TTC549 (cell line): ENCODE measurements at regions not wholly inside any gene's neighbourhood (a gene's known extent, or its start where the extent isn't known, plus 50 kb on each side); places are given as distances from the start of the nearest gene placed in this dataset.
"Not testable (repeated sequence)": the region's sequence is repeated elsewhere in the genome, so short reads cannot be mapped to it uniquely, and the experiment has no call there.

ENCODE experiments used
- FAIRE-seq: peaks from 2 replicates; lab custom pipeline; 2012; peaks lifted over from hg19 to GRCh38; lab: Jason Lieb, UNC

DNA sequence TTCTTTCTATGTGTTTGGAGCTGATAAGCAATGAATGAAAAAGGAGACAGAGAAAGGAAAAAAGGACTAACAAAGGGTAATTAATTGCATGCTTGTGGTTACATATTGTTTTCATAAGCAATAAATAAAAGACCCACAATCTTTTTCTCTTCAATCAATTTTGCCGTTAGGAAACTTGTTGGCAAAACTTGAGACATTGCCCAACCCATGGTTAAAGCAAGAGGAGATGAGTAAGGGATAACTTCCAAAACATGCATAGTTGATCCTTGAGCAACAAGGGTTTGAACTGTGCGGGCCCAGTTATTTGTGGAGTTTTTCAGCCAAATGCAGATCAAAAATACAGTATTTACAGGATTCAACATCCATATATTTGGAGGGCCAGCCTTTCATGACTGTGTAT is 572.4 kb downstream of the AMY1C start:
- no peak for FAIRE-seq

DNA sequence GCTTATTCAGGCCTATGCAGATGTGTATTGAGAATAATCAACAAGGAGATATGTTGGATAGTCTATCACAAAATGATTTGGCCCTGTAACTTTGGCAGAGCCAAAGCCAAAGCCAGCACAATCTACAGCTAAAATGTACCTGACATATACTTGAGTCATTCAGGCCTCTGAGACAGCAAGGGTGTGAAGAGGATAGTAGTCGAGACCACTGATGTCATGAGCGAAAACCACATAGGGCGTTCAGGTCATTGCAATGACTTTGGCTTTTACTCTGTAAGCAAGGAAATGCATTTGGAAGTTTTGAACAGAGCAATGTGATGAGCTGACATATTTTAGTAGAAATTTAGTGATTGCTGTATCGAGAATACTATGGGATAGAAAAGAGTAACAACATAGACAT is 579.6 kb downstream of the AMY1C start:
- FAIRE-seq = no peak

DNA sequence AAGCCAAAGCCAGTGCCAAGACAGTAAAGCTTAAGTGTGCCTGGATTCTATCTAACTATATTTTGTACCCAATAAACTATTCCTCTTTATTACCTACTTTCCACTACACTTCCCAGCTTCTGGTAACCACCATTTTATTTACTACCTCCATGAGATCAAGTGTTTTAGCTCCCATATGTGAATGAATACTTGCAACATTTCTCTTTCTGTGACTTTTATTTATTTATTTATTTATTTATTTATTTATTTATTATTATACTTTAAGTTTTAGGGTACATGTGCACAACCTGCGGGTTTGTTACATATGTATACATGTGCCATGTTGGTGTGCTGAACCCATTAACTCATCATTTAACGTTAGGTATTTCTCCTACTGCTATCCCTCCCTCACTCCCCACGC is 582.1 kb downstream of the AMY1C start:
- no peak for FAIRE-seq

DNA sequence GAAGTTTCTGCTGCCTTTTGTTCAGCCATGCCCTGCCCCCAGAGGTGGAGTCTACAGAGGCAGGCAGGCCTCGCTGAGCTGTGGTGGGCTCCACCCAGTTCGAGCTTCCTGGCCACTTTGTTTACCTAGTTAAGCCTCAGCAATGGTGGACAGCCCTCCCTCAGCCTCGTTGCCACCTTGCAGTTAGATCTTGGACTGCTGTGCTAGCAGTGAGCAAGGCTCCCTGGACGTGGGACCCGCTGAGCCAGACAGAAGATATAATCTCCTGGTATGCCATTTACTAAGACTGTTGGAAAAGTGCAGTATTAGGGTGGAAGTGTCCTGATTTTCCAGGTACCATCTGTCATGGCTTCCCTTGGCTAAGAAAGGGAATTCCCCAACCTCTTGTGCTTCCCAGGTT is 588.2 kb downstream of the AMY1C start:
- not testable (repeated sequence) for FAIRE-seq

DNA sequence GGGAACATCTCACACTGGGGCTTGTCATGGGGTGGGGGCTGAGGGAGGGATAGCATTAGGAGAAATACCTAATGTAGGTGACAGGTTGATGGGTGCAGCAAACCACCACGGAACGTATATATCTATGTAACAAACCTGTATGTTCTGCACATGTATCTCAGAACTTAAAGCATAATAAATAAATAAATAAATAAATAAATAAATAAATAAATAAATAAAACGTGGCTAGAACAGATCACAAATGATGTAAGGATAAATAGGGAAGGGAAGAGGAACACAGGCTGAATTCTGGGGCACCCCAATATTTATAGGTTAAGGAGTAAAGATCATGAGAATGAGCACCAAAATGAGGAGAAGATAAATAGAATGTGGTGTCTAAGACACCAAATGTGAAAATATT is 592.2 kb downstream of the AMY1C start:
- FAIRE-seq = no peak

DNA sequence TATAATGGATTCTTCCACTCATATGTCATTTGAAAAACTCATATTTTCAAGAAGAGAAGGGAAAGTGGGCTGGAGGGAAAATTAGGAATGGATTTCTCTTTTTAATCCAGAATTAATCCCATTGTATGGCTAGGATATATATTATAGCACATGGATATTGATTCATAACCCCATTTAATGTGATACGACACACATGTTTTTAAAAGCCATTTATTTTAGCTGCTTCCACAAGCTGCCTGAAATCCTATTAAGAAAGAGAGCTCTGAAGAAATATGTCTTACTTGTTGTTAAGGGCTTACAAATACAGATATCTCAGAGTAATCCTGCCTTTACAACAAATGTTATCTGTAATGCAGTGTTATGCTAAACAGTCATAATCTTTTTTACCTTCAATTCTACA is 598.6 kb downstream of the AMY1C start:
- no peak for FAIRE-seq

DNA sequence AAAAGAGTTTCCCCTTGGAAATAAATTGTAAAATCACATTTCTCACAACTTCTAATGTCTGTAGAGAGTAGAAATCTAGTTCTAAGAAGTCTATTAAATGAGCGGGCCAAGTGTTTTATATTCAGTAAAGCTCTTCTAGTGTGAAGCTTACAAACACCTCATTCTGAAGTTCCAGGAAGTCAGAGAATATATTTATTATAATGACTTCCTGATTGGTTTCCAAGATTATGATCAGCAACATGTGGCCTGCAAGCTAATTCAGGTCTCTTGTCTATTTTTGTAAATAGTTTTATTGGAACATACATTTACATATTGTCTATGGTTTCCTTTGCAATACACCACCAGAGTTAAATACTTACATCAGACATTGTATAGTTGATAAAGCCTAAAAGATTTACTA is 603.9 kb downstream of the AMY1C start:
- no peak for FAIRE-seq

DNA sequence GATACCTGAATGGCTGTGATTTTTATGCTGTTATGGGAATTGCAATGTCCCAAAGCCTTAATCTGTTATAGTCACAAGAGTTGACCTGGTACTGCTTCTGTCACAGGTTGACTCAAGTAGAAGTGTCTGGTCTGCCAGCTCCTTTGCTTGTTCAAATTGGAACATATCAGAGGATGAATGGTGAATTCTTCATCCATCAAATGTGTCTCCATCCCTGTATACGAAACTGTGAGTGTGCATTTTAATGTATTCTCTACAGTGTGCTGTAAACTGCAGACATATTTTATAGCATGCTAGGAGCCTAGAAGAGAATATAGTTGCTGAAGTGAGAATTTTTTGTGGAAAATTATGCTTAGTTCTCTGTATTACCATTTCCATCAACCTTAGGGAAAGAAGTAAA is 608.4 kb downstream of the AMY1C start:
- no peak for FAIRE-seq

DNA sequence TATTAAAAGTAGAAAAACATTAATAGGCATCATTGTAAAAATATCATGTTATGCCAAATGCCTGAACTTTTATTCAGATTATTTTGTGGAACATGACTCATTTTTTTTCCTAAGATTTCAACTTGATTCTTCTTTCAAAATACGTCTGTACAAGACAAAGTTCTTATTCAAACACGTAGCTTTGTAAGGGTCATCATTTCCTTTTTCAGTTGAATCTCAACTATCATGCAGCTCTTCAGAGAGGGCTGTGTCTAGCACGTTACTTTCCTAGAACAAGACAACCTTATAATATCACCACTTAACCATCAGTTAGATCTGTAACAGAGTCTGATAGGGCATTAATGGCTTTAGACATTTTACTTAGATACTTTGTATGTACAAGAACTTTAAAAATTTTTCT is 608.9 kb downstream of the AMY1C start:
- FAIRE-seq = no peak

DNA sequence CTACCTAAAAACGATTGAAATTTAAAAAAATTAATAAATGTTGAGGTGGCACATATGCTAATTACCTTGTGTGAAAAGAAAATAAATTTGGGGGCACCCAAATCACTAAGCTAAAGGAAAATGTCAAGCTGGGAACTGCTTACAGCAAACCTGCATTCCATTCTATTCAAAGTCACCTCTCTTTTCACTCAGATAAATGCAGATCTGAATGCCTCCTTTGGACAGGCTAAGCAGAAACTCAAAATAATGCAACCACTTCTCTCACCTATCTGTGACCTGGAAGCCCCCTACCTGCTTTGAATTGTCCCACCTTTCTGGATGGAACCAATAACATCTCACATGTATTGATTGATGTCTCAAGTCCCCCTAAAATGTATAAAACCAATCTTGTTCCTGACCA is 628.7 kb downstream of the AMY1C start:
- no peak for FAIRE-seq

DNA sequence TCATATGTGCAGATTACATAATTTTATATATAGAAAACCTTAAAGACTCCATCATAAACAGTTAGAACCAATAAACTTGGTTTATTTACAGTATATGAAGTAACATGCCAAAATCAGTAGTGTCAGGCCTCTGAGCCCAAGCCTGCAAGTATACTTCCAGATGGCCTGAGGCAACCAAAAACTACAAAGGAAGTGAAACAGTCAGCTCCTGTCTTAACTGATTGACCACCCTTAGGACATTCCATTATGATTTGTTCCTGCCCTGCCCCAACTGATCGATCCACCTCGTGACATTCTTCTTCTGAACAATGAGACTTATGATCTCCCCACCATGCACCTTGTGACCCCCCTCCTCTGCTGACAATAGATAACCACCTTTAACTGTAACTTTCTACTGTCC is 630.3 kb downstream of the AMY1C start:
- no peak for FAIRE-seq

DNA sequence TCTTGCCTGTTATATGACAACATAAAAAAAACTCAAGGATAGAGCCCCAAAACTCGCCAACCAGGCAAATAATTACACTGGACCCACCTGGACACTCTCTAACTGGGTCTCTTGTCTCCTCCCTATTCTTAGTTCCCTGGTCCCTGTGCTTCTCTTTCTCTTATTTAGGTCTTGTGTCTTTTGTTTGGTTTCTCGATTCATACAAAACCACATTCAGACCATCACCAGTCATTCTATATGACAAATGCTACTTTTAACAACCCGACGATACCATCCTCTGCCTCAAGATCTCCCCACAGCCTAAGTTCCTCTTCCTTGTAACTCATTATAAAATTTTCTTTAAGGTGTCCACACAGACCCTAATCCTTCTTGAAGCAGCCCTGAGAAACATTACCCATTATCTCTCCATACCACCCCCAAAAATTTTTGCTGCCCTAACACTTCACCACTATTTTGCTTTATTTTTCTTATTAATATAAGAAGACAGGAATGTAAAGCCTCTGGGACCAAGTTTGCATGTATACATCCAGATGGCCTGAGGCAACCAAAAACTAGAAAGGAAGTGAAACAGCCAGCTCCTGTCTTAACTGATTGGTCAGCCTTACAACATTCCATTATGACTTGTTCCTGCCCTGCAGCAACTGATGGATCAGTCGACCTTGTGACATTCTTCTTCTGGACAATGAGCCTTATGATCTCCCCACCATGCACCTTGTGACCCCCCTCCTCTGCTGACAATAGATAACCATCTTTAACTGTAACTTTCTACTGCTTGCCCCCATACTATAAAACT is 638.2 kb downstream of the AMY1C start:
- no peak for FAIRE-seq

DNA sequence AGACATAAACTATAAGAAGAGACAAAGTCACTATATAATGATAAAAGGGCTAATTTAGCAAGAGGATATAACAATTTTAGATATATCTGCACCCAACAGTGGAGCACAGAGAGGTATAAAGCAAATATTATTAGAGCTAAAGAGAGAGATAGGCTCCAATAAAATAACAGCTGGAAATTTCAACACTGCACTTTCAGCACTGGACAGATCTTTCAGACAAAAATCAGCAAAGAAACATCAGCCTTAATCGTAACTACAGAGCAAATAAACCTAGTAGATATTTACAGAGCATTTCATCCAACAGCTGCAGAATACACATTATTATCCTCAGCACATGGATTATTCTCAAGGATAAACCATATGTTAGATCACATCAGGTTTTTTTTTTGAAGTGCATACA is 642.9 kb downstream of the AMY1C start:
- FAIRE-seq = no peak

DNA sequence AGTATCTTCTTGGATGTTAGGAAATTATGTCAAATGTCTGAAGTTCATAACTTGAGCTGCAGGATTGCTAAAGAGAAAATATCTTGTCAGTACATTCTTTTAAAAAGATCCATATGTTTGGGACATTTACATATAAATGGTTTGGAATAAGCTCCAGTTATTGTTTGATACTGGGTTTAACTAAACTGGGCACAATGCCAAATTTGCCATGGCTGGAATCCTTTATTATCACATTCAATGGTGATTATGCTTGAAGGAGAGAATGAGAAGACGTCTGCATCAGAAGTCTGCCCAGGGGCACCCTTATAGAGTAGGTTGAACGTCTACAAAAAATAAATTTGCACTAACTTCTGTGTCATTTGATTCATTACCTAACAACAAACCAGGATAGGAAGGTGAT is 652.5 kb downstream of the AMY1C start:
- no peak for FAIRE-seq

DNA sequence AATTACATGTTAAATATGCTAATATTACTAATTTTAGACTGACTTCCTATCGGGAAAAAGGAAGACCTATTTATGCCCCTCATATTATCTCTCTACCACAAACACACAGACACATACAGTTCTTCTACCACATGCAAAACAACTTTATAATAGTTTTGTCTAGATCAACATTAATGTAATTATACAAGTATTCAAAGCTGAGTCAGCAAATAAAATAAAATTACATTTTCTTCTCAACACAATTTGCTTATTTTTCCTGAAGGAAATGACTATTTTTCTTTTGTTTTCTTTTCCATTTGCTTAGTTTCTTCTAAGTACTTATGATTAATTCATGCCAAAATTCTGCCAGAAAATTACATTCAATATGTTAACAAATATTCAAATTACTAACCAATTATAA is 654.2 kb downstream of the AMY1C start:
- FAIRE-seq = no peak

DNA sequence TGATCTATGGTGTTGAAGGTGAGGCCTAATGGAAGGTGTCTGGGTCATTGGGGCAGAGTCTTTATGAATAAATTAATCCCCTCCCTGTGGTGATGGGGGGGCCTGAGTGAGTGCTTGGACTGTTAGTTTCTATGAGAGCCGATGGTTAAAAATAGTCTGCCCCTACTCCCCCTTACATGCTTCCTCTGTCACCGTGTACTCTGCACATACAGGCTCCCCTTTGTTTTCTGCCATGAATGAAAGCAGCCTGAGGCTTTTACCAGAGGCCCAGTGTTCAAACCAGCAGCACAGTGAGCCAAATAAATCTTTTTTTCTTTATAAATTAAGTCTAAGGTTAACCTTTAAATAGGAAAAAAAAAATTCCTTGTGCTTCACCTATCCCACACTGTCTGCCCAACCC is 657.0 kb downstream of the AMY1C start:
- no peak for FAIRE-seq

DNA sequence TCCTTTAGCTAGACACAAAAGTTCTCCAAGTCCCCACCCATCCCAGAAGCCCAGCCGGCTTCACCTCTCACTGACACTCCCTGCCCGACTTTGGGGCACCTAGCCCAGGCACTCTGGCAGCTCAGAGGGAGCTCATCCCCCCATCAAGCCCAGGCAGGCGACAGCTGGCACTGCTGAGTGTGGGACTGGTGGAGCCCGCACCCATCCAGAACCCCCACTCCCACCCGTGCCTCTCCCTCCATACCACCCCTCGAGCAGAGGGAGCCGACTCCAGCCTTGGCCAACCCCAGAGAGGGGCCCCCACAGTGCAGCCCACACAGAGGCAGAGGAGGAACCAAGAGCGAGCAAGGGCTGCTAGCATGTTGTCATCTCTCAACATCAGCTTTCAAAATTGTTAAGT is 658.6 kb downstream of the AMY1C start:
- no peak for FAIRE-seq

DNA sequence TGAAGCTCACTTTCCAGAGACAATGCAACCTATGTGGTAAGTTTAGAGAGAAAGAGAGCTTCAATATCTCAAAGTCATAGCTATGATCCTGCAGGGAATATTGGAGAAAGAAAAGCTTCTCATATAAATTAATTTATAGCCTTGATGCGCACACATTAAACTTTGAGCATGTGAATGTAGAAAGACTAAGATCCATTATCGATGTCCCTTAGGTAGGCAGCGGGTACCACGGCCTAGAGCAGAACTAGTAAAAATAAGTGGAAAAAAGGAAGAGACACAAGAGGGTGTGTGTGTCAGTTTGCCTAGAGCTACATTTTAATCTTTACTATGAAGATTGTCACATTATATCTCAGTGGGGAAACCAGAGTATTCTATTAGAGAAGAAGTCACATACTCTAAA is 685.6 kb downstream of the AMY1C start:
- no peak for FAIRE-seq

DNA sequence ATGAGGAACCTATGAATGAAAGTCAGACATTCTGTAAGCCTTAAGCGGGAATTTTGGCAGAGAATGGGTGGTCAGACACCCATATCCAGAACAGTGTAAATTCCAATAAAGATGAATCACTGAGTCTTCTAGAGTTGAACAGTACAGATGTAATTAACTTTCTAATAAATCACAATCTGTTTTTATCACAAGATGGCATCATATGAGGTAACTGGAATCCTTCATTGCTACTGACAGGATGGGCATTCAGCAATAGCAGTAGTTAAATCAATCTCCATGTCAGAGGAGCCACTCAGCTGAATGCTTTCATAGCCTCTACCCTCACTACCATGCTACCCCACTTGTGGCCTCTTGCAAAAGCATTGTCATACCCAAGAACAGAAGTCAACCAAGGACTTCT is 690.3 kb downstream of the AMY1C start:
- FAIRE-seq = no peak

DNA sequence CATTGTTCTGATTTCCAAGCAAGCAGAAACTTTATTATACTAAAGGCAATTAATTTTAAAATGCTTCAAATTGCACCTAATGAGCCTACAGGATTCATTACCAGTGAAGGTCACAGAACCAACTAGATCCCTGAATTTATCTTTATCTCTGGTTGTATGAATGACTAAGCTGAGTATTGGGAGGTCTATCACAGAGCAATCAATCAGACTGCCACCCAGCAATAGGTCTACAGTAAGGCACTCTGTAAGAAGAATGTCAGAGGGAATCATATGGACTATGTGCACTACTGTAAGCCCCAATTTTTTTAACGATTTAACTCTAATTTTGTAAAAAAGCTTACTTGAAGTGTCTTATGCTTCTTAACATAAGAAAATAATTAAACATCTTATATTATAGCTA is 707.0 kb downstream of the AMY1C start:
- FAIRE-seq = no peak

DNA sequence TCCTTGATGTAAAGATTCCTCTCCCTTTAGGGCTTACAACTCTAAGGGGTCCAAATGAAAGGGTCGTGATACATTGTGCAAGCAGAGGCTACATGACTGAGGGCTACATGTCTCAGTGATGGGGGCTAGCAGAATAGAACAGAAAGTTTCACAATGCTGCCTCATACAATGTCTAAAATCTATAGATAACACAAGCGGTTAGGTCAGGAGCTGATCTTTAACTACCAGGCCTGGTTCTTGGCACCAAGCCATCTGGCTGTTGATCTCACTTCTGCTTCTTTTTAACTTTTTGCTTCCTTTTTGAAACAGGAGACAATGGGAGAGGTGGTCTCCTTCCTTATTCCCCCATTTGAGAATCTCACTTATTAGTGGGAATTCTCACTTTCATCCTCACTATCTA is 710.2 kb downstream of the AMY1C start:
- FAIRE-seq = no peak

DNA sequence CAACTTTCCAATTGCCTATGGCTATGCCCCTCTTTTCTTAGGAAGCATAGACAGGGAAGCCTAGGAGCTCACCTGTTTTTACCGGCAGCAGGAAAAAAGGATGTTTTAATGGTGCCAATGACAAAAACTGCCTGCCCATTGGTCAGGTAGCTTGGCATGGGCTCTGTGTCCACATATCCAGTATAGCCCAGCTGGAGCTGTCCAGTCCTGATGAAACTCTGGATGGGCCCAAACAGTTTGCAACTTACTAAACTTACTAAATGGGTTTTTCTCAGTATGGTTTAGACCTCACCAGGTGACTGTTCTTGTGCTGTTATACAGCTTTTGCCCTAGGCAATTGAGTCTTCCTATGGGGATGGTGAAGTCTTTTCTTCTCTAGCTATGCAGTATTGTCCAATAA is 711.2 kb downstream of the AMY1C start:
- FAIRE-seq = no peak

DNA sequence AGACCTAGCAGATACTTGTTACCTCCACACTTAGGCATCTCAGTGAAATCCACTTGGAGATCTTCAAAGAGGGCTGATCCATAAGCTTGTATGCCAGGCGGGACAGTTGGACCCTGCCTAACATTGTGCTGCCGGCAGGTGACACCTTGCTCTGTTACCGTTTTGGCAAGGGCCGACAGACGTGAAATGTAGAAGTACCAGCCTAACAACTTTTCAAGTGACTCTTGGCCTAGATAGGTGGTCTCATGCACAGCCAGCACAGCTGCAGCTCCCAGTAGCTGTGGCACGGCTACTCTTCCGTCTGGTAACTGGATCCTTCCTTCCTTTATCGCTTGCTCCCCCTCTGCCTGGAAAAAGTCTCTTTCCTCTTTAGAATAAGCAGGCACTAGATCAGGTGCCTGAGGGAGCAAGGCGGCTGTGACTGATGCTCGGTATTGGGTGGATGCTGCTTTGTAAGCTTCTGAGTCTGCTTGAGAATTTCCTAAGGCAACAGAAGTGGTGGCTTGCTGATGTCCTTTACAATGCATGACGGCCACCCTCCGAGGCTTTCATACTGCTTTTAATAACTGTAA is 713.5 kb downstream of the AMY1C start:
- no peak for FAIRE-seq

DNA sequence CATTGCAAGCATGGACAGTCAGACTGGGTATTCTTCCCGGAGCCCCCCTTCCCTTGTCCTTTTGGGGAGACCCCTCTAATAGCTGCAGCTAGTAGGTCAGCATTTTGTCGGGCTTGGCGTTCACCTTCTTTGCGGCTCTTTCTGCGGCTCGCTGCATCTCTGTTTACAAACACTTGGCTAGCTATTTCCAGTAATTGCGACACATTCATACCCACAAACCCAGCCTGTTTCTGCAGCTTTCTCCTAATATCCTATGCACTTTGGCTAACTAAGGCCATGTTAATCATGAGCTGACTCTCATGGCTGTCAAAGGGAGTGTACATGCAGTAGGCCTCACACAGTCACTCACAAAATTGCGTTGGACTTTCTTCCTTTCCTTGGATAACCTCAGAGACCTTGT is 716.4 kb downstream of the AMY1C start:
- FAIRE-seq = no peak

DNA sequence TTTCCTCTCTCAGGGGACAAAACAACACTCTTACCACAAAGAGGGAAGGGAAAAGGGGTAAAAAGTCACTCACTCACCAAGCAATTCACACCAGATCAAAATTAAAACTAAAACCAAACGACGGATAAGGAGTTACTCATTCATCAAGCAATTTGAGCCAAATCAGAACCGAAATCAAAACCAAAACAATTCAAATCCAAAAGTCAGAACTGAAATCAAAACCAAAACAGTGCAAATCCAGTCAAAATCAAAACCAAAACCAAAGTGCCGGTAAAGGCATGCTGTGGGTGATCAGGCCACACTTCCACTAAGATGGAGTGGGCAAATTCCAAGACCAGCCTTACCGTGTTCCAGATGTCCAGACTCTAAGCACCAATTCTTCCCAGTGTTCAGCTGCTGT is 717.9 kb downstream of the AMY1C start:
- FAIRE-seq = no peak
